ENCODE measurements at regions not wholly inside any gene's neighbourhood (a gene's known extent, or its start where the extent isn't known, plus 50 kb on each side); places are given as distances from the start of the nearest gene placed in this dataset.

DNA sequence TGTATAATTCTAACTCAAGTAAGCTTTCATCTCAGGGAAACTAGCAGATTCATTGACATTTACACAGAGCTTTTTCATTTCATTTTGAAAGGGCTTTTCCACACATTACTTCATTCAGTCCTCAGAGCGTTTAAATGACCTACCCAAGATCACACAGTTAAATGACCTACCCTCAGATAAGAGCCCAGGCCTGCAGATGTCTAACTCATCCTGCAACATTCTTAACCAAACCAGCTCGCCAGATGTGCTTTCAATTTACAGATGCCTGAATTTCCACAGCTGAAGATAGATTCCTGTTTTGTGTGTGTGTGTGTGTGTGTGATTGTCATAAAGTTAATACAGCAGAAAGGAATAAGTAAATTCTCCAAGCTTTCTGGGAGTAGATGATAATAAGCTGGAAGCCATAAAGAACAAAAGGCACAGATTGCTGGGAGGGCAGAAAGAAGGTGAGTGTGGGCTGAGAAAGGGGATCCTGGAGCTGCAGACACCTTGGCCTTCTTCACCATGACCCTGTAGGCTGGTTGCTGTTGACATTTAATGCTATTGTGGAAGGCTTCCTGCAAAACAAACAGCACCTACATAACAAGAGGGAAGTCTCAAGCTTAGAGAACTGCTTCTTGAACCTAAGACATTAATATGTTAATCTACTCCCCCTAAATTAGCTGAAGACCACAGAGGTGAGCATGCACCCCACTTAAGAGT is 489.7 kb upstream of the CELF2 start:
- Histone ChIP-seq H2AFZ (ENCODE audit: low read length) (no peak overlapping the region), H3F3A (ENCODE audit: insufficient read depth, low read length) (no peaks in the 10 kb centered on the region), H3K27ac (ENCODE audit: low read depth, low read length, poor library complexity, severe bottlenecking) (no peak overlapping the region), H4K20me1 (ENCODE audit: insufficient read depth, low read length) (no peaks in the 10 kb centered on the region), H3K9ac (ENCODE audit: low read length) (no peak overlapping the region), H3K4me3 (ENCODE audit: low read depth, low read length, poor library complexity, severe bottlenecking) (no peak overlapping the region), H3K9me3 (ENCODE audit: low read length) (no peaks in the 10 kb centered on the region), H3K4me2 (ENCODE audit: low read length) (no peak overlapping the region), H3K27me3 (ENCODE audit: insufficient read depth, low read length) (no peaks in the 10 kb centered on the region), H3K36me3 (ENCODE audit: insufficient read depth, low read length) (no peaks in the 10 kb centered on the region), H3K79me2 (ENCODE audit: insufficient read depth, low read length) (no peaks in the 10 kb centered on the region), H3K9me2 (ENCODE audit: low read depth, low read length) (no peaks in the 10 kb centered on the region), H3K4me1 (ENCODE audit: insufficient read depth, low read length, severe bottlenecking) (no peaks in the 10 kb centered on the region)
- no peak for TF ChIP-seq EZH2 (IDR thresholded peaks at IDR 0.05; ENCODE audit: borderline replicate concordance, low read length)
- TF ChIP-seq, protein P1, sequence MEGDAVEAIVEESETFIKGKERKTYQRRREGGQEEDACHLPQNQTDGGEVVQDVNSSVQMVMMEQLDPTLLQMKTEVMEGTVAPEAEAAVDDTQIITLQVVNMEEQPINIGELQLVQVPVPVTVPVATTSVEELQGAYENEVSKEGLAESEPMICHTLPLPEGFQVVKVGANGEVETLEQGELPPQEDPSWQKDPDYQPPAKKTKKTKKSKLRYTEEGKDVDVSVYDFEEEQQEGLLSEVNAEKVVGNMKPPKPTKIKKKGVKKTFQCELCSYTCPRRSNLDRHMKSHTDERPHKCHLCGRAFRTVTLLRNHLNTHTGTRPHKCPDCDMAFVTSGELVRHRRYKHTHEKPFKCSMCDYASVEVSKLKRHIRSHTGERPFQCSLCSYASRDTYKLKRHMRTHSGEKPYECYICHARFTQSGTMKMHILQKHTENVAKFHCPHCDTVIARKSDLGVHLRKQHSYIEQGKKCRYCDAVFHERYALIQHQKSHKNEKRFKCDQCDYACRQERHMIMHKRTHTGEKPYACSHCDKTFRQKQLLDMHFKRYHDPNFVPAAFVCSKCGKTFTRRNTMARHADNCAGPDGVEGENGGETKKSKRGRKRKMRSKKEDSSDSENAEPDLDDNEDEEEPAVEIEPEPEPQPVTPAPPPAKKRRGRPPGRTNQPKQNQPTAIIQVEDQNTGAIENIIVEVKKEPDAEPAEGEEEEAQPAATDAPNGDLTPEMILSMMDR (IDR thresholded peaks at IDR 0.05; ENCODE audit: low read length), result no peak

GRCh38 chr10:10528563-10528910 is 489.1 kb upstream of the CELF2 start:
- no peaks in the 10 kb centered on the region for H4K20me1 ChIP-seq (ENCODE audit: insufficient read depth, low read length)
- H3K27me3 ChIP-seq (ENCODE audit: insufficient read depth, low read length), result no peaks in the 10 kb centered on the region
- H3K4me2 ChIP-seq (ENCODE audit: low read length), result no peak overlapping the region
- no peak overlapping the region for H3K27ac ChIP-seq (ENCODE audit: low read depth, low read length, poor library complexity, severe bottlenecking)
- H3K36me3 ChIP-seq (ENCODE audit: insufficient read depth, low read length), result no peaks in the 10 kb centered on the region
- no peak for TF ChIP-seq EZH2 (IDR thresholded peaks at IDR 0.05; ENCODE audit: borderline replicate concordance, low read length)
- TF ChIP-seq, protein P1 (IDR thresholded peaks at IDR 0.05; ENCODE audit: low read length), result no peak
- no peaks in the 10 kb centered on the region for H3F3A ChIP-seq (ENCODE audit: insufficient read depth, low read length)
- H3K9me2 ChIP-seq (ENCODE audit: low read depth, low read length), result no peaks in the 10 kb centered on the region
- no peak overlapping the region for H3K9ac ChIP-seq (ENCODE audit: low read length)
- no peaks in the 10 kb centered on the region for H3K79me2 ChIP-seq (ENCODE audit: insufficient read depth, low read length)
- H3K4me1 ChIP-seq (ENCODE audit: insufficient read depth, low read length, severe bottlenecking), result no peaks in the 10 kb centered on the region
- no peaks in the 10 kb centered on the region for H3K9me3 ChIP-seq (ENCODE audit: low read length)
- H2AFZ ChIP-seq (ENCODE audit: low read length), result no peak overlapping the region
- no peak overlapping the region for H3K4me3 ChIP-seq (ENCODE audit: low read depth, low read length, poor library complexity, severe bottlenecking)

- H3K9me2 ChIP-seq (ENCODE audit: low read depth, low read length), result no peaks in the 10 kb centered on the region
- H3F3A ChIP-seq (ENCODE audit: insufficient read depth, low read length), result no peaks in the 10 kb centered on the region
- H3K4me2 ChIP-seq (ENCODE audit: low read length), result no peak overlapping the region
- H3K27me3 ChIP-seq (ENCODE audit: insufficient read depth, low read length), result no peaks in the 10 kb centered on the region
- no peaks in the 10 kb centered on the region for H3K36me3 ChIP-seq (ENCODE audit: insufficient read depth, low read length)
- no peak overlapping the region for H3K4me3 ChIP-seq (ENCODE audit: low read depth, low read length, poor library complexity, severe bottlenecking)
- H3K79me2 ChIP-seq (ENCODE audit: insufficient read depth, low read length), result no peaks in the 10 kb centered on the region
- H2AFZ ChIP-seq (ENCODE audit: low read length), result no peak overlapping the region
- H4K20me1 ChIP-seq (ENCODE audit: insufficient read depth, low read length), result no peaks in the 10 kb centered on the region
- H3K9me3 ChIP-seq (ENCODE audit: low read length), result no peaks in the 10 kb centered on the region
- H3K4me1 ChIP-seq (ENCODE audit: insufficient read depth, low read length, severe bottlenecking), result no peaks in the 10 kb centered on the region
- H3K9ac ChIP-seq (ENCODE audit: low read length), result no peak overlapping the region
- no peak overlapping the region for H3K27ac ChIP-seq (ENCODE audit: low read depth, low read length, poor library complexity, severe bottlenecking)
- TF ChIP-seq, protein P1 (IDR thresholded peaks at IDR 0.05; ENCODE audit: low read length), result no peak
- TF ChIP-seq EZH2 (IDR thresholded peaks at IDR 0.05; ENCODE audit: borderline replicate concordance, low read length), result no peak
Observed at GRCh38 chr10:10530313-10530712, 487.4 kb upstream of the CELF2 start.
